NCI-H345 (cell line): ENCODE measurements at regions not wholly inside any gene's neighbourhood (a gene's known extent, or its start where the extent isn't known, plus 50 kb on each side); places are given as distances from the start of the nearest gene placed in this dataset.

ENCODE experiments used
- DNase-seq: peaks from one replicate; lab custom pipeline; 2025; lab: John Stamatoyannopoulos, UW

GRCh38 chr1:56355918-56356317 lies 223.4 kb downstream of the PLPP3 start:
- DNase-seq, result no peak

DNA sequence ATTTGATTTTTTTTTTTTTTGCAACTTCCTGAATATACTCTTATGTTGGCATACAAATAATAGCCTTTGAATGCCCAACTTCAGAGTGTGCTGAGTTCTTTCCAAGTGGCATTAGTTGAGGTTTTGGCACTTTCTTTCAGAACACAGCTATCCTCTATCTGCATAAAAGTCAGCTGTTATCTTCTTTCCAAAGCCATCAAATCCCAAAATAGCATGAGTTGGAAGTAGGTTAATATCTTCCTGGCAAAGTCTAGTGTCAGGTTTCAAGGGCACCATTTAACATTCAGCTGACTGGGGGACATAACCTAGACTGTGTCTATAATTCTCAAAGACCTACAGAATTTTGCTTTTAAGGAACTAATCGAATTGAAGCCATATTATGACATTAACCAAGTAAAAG lies 223.9 kb downstream of the PLPP3 start:
- DNase-seq, result no peak

DNA sequence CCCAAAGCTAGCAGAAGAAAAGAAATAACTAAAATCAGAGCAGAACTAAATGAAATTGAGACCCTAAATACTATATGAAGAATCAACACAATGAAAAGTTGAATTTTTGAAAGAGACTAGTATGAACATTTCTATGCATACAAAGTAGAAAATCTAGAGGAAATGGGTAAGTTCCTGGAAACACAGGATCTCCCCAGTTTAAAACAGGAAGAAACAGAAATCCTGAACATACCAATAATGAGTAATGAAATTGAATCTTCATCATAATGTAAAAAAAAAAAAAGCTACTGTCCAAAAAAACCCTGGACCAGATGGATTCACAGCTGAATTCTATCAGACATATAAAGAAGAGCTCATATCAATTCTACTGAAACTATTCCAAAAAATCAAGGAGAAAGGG lies 233.5 kb downstream of the PLPP3 start:
- no peak for DNase-seq

- no peak for DNase-seq
These were observed 238.4 kb downstream of the PLPP3 start for GRCh38 chr1:56340977-56341376.

DNA sequence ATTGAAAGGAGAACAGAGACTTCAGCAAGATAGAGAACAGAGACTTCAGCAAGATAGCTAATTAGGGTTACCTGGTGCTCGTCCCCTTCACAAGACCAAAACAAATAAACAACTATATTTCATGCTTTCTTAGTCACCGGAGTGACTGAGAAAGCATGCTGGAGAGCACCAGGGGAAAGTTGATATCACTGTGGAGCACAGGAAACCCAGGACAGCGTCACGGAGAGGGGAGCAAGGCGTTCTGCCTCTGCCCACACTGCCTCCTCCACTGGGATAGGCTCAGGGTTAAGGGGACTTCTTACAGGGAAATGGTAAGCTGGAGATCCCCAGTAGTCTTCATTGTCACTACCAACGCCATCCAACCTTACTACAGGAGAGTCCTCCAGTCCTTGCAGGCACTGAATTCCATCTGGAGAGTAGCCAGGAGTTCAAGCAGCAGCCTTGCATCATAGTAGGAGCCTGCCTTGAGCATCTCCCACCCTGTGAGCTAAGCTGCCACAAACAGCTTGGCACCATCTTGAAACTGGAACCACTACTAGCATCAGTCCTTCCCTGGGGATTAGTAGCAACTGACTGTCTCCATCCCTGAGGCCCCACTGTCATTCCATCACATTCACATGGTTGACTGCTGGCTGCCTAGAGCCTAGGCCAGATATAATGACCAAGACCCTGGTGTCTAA lies 239.4 kb downstream of the PLPP3 start:
- DNase-seq, result no peak

GRCh38 chr1:56339093-56339492 lies 240.3 kb downstream of the PLPP3 start:
- DNase-seq, result no peak

DNA sequence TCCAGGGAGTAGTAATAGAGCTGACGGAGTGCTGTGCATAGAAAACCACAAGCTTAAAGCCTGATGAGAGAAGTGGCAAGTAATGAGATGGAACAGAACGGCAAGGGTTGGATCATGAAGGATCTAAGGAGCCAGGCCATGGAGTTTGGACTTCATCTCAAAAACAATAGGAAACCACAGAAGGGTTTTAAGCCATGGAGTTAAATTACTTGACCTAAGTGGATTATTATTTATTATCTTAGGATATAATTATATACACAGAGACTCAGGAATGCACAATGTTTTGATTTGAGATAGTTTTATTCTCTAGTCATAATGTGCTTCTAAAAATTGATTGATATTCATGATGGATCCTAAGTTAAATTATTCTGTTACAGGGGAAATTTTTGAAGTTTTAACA lies 242.4 kb downstream of the PLPP3 start:
- DNase-seq, result no peak

- no peak for DNase-seq
These were observed 244.0 kb downstream of the PLPP3 start for GRCh38 chr1:56335394-56335793.

- no peak for DNase-seq
These were observed 245.3 kb downstream of the PLPP3 start for GRCh38 chr1:56334047-56334446.

DNA sequence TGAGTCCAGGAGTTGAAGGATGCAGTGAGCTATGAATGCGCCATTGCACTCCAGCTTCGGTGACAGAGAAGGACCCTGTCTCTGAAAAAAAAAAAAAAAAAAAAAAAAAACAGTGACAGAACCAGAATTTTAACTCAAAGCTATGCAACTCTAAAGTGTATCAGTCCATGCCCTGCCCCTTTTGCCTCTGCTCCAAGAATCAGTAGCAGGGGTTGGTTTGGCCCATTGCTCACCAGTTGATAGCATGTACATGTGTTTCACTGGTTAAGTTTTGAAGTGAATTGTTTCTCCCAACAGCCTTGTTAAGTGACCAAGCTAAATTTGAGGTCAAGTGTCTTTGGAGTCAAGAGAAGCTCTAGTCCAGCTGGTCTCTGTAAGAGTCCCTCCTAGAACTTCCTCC lies 245.9 kb downstream of the PLPP3 start:
- no peak for DNase-seq

DNA sequence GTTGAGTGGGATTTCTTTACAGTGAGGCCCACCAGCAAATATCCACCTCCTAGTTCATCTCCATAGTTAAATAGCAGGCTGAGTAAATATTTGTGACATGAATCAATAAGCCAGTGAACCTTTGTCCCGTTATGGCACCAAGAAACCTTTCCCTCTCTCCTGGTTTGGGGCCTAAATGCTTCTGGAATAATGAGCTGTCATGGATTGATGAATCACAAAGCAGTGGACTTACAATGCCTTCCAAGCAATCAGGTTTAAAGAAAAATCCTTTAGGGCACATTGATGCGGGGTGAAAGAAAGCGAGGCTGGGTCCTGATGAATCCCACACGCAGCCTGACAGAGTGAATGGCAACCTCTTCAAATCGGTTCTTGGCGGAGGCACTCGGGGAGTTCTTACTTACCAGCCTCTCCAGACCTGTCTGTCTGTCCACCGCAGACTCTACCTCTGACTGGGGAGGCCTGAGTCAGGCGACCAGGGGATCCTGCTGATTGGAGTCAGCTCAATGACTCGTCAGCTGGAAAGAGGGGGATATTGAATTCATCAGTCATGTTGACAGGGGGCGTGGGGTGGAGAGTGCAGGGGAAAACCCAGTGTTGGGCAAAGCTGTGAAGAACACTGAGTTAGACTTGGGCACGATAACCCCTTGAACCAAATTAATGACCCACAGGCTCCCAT lies 247.3 kb downstream of the PLPP3 start:
- DNase-seq, result peak; percentile 16

- DNase-seq, result no peak
These were observed 248.0 kb downstream of the PLPP3 start for GRCh38 chr1:56331207-56331891.

DNA sequence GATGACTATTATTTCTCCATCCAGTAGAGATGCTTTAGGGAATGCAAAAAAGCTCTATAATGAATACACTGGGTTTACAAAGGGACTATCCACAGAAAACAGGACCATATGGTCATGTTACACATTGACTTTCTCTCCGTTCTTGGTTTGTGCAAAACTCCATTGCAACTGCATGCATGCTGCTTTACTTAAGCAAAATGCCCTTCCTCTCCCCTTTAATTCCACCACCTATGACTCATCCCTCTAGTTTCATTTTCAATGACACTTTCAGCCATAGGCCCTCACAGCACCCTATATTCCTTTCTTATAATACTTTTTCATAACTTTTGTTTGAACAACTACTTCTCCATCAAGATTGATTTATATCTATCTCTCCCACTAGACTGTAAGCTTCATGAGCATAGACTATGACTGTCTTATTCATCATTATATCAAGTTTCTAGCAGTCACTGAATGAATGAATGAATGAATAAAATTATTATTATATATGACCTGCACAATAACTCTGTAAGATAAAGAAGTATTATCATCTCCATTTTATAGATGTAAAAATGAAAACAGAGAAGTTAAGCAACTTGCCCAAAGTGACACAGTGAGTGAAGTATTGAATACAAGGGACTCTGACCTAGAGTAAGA lies 248.9 kb downstream of the PLPP3 start:
- DNase-seq, result no peak

GRCh38 chr1:56329970-56330369 lies 249.4 kb downstream of the PLPP3 start:
- DNase-seq, result no peak

DNA sequence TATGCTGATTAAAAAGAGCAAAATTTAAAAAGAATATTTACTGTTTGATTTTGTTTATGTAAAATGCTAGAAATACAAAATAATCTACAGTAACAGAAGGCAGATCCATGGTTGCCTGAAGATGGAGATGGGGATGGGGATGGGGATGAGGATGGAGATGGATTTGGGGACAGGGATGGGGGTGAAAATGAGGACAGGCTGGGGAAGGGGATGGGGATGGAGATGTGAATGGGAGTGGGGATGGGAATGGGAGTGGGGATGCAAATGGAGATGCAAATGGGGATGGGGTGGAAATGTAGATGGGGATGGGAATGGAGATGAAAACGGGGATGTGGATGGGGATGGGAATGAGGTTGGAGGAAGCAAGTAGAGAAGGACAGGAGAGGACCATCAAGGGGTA lies 252.2 kb downstream of the PLPP3 start:
- no peak for DNase-seq

- no peak for DNase-seq
These were observed 253.3 kb downstream of the PLPP3 start for GRCh38 chr1:56326056-56326455.

- DNase-seq, result no peak
These were observed 254.9 kb downstream of the PLPP3 start for GRCh38 chr1:56324504-56324903.

DNA sequence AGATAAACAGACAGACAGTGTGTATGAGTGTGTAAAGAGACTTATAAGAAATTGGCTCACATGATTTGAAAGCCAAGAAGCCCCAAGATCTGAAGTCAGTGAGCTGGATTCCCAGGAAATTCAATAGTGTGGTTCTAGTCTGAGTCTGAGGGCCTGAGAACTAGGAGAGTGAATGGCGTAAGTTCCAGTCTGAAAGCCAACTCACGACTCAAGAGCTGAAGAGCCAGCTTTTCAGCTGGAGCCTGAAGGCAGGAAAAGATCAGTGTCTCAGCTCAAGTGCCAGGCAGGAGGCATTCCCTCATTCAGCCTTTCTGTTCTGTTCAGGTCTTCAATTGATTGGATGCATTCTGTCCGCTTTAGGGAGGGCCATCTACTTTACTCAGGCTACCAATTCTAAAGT lies 257.2 kb downstream of the PLPP3 start:
- no peak for DNase-seq

DNA sequence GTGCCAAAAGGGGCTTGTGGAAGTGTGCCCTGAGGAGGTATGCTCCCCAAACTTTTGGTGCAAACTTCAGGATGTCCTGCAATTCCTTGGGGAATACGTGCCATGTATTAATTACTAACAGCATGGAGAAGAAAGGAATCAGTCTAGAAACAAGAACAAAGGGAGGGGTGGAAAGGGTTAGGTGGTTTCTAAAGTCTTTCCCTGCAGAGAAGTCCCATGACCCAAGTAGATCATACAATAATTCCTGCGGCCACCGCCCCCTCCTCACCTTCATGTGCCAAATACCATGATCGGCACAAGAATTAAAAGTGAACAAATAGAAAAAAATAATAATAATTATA lies 258.2 kb downstream of the PLPP3 start:
- DNase-seq, result no peak

- DNase-seq, result no peak
These were observed 258.8 kb downstream of the PLPP3 start for GRCh38 chr1:56320464-56321149.

- DNase-seq, result no peak
These were observed 261.6 kb downstream of the PLPP3 start for GRCh38 chr1:56317722-56318121.

DNA sequence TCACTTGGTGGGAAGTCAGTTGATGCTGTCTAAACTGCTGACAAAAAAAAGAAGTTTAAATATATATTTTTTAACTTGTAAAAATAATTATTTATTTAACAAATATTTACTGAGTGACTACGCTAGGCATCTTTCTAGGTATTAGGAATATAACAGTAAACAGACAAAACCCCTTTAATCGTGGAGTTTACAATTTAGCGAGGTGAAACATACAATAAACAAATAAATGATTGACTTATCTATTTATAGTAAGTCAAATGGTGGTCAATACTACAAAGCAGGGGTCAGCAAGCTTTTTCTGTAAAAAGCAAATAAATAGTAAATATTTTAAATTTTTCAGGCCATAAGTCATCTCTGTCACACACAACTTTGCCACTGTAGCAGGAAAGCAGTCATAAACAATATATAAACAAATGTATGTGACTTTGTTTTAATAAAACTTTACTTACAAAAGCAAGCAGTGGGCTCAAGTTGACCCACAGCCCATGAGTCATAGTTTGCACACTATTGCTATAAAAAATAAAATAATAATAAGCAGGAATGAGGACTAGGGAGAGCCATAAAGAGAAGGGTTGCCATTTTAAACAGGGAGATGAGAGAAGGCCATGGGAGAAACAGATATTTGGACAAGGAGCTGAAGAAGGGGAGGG lies 263.9 kb downstream of the PLPP3 start:
- DNase-seq, result no peak
